ENCODE measurements at regions not wholly inside any gene's neighbourhood (a gene's known extent, or its start where the extent isn't known, plus 50 kb on each side); places are given as distances from the start of the nearest gene placed in this dataset.

DNA sequence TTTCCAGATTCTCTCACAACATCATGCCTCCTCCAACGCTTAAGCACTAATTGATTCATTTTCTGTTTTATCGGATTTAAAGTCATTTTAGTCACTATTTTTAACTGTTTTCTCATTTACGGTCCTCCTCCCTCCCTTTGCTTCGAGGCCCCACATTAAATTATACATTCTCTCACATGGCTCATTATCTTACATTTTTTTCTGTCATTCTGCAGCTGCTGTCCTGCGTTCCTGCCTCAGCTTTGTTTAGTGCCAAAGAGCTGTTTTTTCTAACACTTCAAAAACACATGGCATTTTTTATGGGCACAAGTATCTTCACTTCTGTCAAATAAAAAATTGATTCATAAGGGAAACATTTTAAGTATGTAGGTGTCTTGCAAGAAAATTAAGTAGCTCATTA lies 130.1 kb upstream of the FST start:
- Histone ChIP-seq H3F3A (ENCODE audit: low read length, unreplicated experiment) (no peaks in the 10 kb centered on the region), H3K27me3 (ENCODE audit: low read length) (no peaks in the 10 kb centered on the region), H3K36me3 (ENCODE audit: low read depth, low read length) (no peaks in the 10 kb centered on the region), H3K9ac (ENCODE audit: low read length) (peak overlapping the region; percentile 62), H3K4me1 (ENCODE audit: insufficient read depth, low read length) (peaks cover 31% of the 10 kb centered on the region), H2AFZ (ENCODE audit: low read length) (no peak overlapping the region), H4K20me1 (ENCODE audit: low read length) (no peaks in the 10 kb centered on the region), H3K9me2 (replicated peaks; ENCODE audit: low read length) (no peaks in the 10 kb centered on the region), H3K27ac (ENCODE audit: low read length) (peak overlapping the region; percentile 100), H3K4me3 (ENCODE audit: low read length) (no peak overlapping the region), H3K9me3 (ENCODE audit: low read length) (no peaks in the 10 kb centered on the region), H3K4me2 (ENCODE audit: low read length) (0 out of 2 replicates have a peak overlapping the region, but pooled peaks have one; percentile 9), H3K79me2 (ENCODE audit: low read length) (no peaks in the 10 kb centered on the region)
- TF ChIP-seq EZH2 (IDR thresholded peaks at IDR 0.05; ENCODE audit: low read length, unreplicated experiment) (no peak), EZH2phosphoT487 (IDR thresholded peaks at IDR 0.05; ENCODE audit: borderline replicate concordance, low read length) (no peak)
- TF ChIP-seq, protein P1, sequence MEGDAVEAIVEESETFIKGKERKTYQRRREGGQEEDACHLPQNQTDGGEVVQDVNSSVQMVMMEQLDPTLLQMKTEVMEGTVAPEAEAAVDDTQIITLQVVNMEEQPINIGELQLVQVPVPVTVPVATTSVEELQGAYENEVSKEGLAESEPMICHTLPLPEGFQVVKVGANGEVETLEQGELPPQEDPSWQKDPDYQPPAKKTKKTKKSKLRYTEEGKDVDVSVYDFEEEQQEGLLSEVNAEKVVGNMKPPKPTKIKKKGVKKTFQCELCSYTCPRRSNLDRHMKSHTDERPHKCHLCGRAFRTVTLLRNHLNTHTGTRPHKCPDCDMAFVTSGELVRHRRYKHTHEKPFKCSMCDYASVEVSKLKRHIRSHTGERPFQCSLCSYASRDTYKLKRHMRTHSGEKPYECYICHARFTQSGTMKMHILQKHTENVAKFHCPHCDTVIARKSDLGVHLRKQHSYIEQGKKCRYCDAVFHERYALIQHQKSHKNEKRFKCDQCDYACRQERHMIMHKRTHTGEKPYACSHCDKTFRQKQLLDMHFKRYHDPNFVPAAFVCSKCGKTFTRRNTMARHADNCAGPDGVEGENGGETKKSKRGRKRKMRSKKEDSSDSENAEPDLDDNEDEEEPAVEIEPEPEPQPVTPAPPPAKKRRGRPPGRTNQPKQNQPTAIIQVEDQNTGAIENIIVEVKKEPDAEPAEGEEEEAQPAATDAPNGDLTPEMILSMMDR (conservative IDR thresholded peaks at IDR 0.05; ENCODE audit: low read depth, low read length), result no peak
- ATAC-seq (no peak), DNase-seq (no peak)
- ChIA-PET POLR2A (ENCODE audit: unreplicated experiment) (interaction anchor here (0.6 to 0.7 kb wide), 3 partner anchors 11 to 884 kb away, joined by 3 to 9 read pairs (median 5); no protein-coding TSS in a partner anchor), CTCF (interaction anchor here (0.5 kb wide), 1 partner anchor 77 kb away, joined by 6 read pairs; no protein-coding TSS in a partner anchor)
- intact Hi-C loops (cut with micrococcal nuclease), result loop anchor here (10.0 kb wide), 1 partner anchor 254 kb away; no protein-coding TSS in a partner anchor
- BruUV-seq (replicated peaks), result no TSS peak

- Histone ChIP-seq H3K9me3 (ENCODE audit: low read length) (no peaks in the 10 kb centered on the region), H3F3A (ENCODE audit: low read length, unreplicated experiment) (peaks cover 6% of the 10 kb centered on the region), H3K79me2 (ENCODE audit: low read length) (no peaks in the 10 kb centered on the region), H3K9ac (ENCODE audit: low read length) (peak overlapping the region; percentile 62), H3K36me3 (ENCODE audit: low read depth, low read length) (no peaks in the 10 kb centered on the region), H3K4me2 (ENCODE audit: low read length) (0 out of 2 replicates have a peak overlapping the region, but pooled peaks have one; percentile 24), H3K27ac (ENCODE audit: low read length) (peak overlapping the region; percentile 100), H2AFZ (ENCODE audit: low read length) (0 out of 2 replicates have a peak overlapping the region, but pooled peaks have one; percentile 24), H3K4me3 (ENCODE audit: low read length) (no peak overlapping the region), H4K20me1 (ENCODE audit: low read length) (no peaks in the 10 kb centered on the region), H3K9me2 (replicated peaks; ENCODE audit: low read length) (no peaks in the 10 kb centered on the region), H3K4me1 (ENCODE audit: insufficient read depth, low read length) (peaks cover 39% of the 10 kb centered on the region), H3K27me3 (ENCODE audit: low read length) (no peaks in the 10 kb centered on the region)
- intact Hi-C loops (cut with micrococcal nuclease), result loop anchor here (10.0 kb wide), 1 partner anchor 254 kb away; no protein-coding TSS in a partner anchor
- CTCF ChIA-PET, result interaction anchor here (0.5 to 0.6 kb wide), 2 partner anchors 76 to 89 kb away, joined by 3 to 6 read pairs; no protein-coding TSS in a partner anchor
- DNase-seq (peak; percentile 67), ATAC-seq (peak; percentile 53)
- BruUV-seq (replicated peaks), result no TSS peak
- TF ChIP-seq, protein P1 (conservative IDR thresholded peaks at IDR 0.05; ENCODE audit: low read depth, low read length), result no peak; the same call in 1 of the 2 replicates
- TF ChIP-seq EZH2phosphoT487 (IDR thresholded peaks at IDR 0.05; ENCODE audit: borderline replicate concordance, low read length) (no peak), EZH2 (IDR thresholded peaks at IDR 0.05; ENCODE audit: low read length, unreplicated experiment) (no peak)
- POLR2A ChIA-PET (ENCODE audit: unreplicated experiment), result no interaction called here
Measured at GRCh38 chr5:53350991-53351770, 129.2 kb upstream of the FST start.

Measured in PC-3 (cell line).